Islet precursor cell (in vitro differentiated cells): ENCODE measurements at regions not wholly inside any gene's neighbourhood (a gene's known extent, or its start where the extent isn't known, plus 50 kb on each side); places are given as distances from the start of the nearest gene placed in this dataset.

Experiments used
- DNase-seq: peaks from one replicate; pipeline ENCODE4 v3.0.0-alpha.2; 2018

DNA sequence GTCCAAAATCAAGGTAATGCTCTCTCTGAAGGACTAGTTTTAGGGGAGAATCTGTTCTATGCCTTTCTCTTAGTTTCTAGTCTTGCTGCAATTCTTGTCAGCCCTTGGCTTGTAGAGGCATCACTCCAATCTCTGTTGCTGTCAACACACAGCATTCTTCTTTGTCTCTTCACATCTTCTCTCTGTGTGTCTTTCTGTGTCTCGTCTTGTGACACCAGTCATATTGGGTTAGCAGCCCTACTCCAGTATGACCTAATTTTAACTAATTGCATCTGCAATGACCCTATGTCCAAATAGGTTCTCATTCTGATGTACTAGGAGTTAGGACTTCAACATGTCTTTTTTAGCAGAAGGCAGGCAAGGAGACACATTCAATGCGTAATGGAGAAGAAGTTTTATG, 1110.6 kb downstream of the DTWD2 start:
- DNase-seq: no peak

DNA sequence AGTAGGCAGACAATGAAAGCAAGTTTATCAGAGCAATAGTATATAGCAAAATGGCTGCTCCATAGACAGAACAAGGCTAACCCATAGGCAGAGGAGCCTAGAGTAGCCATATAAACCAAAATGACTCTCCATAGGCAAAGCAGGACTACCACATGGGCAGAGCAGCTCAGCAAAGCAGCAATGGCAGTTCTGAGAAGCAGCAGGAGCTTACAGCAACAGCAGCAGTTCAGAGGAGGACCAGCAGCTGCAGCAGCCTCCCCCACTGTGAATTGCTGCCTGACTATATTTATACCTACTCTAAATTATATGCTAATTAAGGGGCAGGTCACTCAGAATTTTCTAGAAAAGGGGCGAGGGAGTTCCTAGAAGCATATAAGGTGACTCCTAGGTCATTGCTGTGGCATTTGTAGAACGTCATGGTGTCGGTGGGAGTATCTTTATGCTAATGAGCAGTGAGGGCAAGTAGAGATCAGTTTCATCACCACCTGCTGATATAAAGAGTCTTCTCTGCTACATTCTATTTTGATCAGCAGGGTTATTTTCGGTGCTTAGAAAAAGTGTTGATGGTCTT, 1115.5 kb downstream of the DTWD2 start:
- no peak for DNase-seq

DNA sequence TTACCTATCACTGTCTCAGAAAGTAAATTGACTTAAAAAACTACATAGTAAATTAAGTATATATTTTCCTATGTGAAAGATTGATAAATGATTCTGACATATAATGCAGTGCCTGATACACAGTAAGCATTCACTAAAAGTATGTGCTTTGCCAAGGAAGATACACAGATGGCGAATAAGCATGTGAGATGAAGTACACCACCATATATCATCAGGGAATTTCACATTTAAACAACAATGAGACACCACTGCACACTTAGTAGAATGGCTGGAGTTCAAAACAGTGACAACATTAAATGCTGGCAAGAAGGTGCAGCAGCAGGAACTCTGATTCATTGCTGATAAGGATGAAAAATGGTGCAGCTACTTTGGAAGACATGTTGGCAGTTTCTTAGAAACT, 1118.8 kb downstream of the DTWD2 start:
- no peak for DNase-seq

- DNase-seq: no peak
Observed at GRCh38 chr5:117863586-117864296, 1124.6 kb downstream of the DTWD2 start.

DNA sequence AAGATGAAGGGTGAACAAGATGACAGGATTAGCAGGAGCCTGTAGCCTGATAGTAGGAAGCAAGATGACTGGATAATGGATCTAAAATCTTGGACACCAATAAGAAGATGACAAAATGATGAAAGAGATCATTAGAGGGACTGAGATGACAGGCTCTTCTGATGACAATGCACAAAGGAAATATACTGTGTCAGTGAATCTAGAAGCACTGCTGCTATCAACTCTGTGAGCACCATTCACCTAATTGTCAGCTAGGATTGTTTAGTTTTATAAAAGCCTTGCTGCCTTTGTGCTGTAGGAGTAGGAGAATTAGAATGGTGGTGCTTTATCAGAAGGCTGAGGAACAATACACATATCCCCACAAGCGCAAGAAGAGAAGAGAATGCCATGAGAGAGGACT, 1127.8 kb downstream of the DTWD2 start:
- no peak for DNase-seq

GRCh38 chr5:117859176-117859575, 1129.2 kb downstream of the DTWD2 start:
- no peak for DNase-seq

GRCh38 chr5:117856713-117857112, 1131.6 kb downstream of the DTWD2 start:
- DNase-seq: no peak

DNA sequence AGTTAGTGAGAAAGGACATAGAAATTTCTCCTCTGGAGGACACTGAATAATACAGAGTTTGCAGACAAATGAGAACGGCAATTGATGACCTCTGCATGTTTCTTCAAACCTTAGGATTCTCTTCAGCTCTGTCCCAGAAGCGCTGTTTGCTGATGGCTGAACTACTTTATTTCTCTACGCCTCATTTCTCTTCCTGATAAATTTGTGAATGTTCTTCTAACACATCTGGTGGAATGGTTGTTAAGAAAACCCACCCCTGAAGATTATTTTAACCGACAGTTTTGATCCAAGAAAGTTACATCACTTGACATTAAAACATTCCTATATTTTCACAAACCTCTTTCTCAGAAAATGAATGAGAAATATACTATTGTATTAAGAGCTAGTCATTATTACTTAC, 1150.6 kb downstream of the DTWD2 start:
- DNase-seq: no peak

- no peak for DNase-seq
Observed at GRCh38 chr5:117833691-117834090, 1154.7 kb downstream of the DTWD2 start.

GRCh38 chr5:117829646-117830045, 1158.7 kb downstream of the DTWD2 start:
- peak; percentile 69 for DNase-seq

GRCh38 chr5:117813850-117814249, 1174.5 kb downstream of the DTWD2 start:
- no peak for DNase-seq

- no peak for DNase-seq
Observed at GRCh38 chr5:117812861-117813260, 1175.5 kb downstream of the DTWD2 start.

DNA sequence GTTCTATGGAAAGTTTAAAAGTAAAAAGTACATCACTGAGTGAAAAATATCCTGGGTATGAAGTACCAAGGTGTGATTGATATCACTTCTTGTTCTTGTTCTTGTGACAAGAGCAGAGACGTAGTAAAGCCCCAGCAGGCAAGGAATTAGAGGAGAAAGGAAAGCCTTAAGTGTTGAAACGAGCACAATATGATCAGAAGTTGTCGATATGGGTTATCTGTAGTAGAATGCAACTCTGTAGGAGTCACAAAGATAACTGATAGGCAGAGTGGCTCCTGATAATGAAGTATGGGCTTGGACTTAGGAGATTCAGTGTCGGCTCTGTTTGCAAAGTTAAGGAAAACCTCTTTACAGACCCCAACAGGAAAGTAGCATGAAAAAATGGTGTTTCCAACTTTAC, 1179.1 kb downstream of the DTWD2 start:
- no peak for DNase-seq

DNA sequence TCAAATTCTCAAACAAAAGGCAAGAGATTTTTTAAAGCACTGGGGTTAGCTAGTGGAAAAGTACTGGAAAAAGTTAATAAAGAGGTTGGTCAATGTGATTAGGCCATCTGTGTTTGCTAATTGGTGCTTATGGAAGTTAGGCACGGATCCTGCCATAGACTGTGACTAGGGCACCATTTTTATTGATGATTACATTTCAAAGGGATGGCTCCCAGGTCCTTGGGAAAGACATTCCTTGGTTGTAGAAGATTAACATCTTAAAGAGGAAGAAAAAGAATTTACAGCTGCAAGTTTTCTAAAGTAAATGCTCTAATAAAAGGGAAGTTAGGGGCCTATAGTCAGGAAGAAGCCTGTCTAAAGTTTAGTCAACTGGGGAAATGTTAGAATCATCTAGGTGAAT, 1183.3 kb downstream of the DTWD2 start:
- DNase-seq: no peak

- no peak for DNase-seq
Observed at GRCh38 chr5:117803533-117803932, 1184.8 kb downstream of the DTWD2 start.

- no peak for DNase-seq
Observed at GRCh38 chr5:117801583-117801982, 1186.8 kb downstream of the DTWD2 start.

DNA sequence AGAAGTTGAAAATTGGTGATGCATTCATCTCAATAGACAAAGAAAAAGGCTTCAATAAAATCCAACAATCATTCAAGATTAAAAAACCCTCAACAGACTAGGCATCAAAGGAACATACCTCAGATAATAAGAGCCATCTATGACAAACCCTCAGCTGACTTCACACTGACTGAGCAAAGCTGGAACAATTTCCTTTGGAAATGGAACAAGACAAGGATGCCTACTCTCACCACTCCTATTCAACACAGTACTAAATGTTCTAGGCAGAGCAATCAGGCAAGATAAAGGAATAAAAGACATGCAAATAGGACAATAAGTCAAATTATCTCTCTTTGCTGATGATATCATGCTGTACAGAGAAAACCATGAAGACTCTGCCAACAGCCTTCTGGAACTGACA, 1188.1 kb downstream of the DTWD2 start:
- no peak for DNase-seq

- no peak for DNase-seq
Observed at GRCh38 chr5:117794847-117795246, 1193.5 kb downstream of the DTWD2 start.

GRCh38 chr5:117793963-117794362, 1194.4 kb downstream of the DTWD2 start:
- no peak for DNase-seq

GRCh38 chr5:117792476-117792875, 1195.9 kb downstream of the DTWD2 start:
- DNase-seq: no peak

DNA sequence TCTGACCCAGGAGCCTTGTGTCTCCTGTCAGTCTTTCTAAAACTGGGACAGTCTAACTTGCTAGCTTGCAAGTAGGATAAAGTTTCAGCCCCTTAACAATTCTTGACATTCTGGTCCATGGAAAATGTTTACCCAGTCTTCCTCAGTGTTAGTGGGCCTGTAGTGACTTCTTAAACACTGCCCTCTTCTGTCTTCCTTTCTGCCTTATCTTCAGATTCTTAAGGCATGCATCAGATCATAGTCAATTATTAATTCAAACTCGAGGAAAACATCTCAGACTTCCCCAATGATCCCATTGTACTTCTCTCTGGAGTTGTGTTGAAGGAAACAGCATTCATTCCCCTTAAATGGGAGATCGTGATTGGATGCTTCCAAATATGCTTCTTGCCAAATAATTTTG, 1199.8 kb downstream of the DTWD2 start:
- DNase-seq: no peak

GRCh38 chr5:117779171-117779570, 1204.5 kb upstream of the SEMA6A start:
- no peak for DNase-seq

- DNase-seq: no peak
Observed at GRCh38 chr5:117776977-117777376, 1202.4 kb upstream of the SEMA6A start.

DNA sequence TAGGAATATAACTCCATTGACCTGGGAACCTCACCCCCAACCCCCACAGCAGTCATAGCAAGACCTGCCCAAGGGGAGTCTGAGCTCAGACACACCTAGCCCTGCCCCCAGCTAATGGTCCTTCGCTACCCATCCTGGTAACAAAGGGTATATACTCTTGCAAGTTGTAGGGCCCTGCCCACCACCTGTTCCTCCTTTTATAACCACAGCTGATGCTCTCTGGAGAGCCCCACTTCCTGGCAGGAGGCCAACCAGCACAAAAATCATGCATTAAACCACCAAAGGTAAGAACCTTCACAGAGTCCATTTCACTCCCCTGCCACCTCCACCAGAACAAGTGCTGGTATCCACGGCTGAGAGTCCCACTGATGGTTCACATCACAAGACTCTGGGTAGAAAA, 1195.3 kb upstream of the SEMA6A start:
- DNase-seq: no peak

DNA sequence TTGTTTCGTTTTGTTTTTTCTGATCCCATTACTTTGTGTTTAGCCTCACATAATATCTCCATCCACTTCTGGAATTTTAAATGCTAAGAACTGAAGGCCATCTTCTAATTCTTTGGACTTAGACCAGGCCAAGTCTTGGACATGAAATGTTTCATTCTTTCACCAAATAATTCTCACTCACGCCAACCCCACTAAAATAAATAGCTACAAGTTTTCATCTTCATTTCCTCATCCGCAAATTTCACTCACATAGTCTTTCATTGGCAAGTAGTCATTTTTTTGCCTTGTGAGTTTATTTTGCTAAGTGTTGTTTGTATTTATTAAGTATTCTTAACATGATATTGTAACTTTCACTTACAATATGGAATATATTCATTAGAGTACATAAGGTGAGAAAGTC, 1188.6 kb upstream of the SEMA6A start:
- no peak for DNase-seq
